ENCODE measurements at regions not wholly inside any gene's neighbourhood (a gene's known extent, or its start where the extent isn't known, plus 50 kb on each side); places are given as distances from the start of the nearest gene placed in this dataset.

DNA sequence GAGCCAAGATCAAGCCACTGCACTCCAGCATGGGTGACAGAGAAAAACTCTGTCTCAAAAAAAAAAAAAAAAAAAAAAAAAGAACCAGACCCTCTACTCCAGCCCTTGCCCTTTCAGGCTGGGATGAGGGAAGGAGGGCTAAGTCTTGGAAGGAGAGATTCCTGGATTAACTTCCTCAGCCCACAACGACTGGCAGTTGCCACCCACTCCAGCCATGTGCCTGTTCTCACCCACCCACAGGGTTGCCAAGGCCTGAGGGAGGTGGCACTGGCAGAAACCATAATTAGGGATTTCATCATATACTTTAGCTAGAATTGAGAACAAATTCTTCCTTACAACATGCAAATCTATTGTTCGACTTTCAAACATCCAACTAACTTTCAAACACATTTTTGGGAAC is 87.8 kb upstream of the SLC30A5 start:
- POLR2A ChIA-PET = no interaction called here
- Histone ChIP-seq H3K9ac (no peak overlapping the region), H3K9me3 (no peaks in the 10 kb centered on the region), H3K9me2 (no peaks in the 10 kb centered on the region), H3K27me3 (ENCODE audit: insufficient read depth) (no peaks in the 10 kb centered on the region), H3K4me1 (ENCODE audit: control insufficient read depth in 1 of 2, insufficient read depth in 2 of 2, low read depth in 1 of 2, low read length in 1 of 2) (peaks cover 0 to 20% of the 10 kb centered on the region in 2 experiments; a peak in 1 of 4 replicates), H3K36me3 (replicated peaks in 1 of 2; ENCODE audit: control insufficient read depth in 1 of 2, insufficient read depth in 2 of 2, low read length in 1 of 2) (no peaks in the 10 kb centered on the region), H2AFZ (ENCODE audit: low read depth) (no peak overlapping the region), H3K27ac (ENCODE audit: low read depth in 2 of 2, low read length in 1 of 2) (peak overlapping the region in 1 of 2 experiments; percentile 93; a peak in 2 of 4 replicates), H3K4me2 (no peak overlapping the region), H3K79me2 (ENCODE audit: insufficient read depth) (no peaks in the 10 kb centered on the region), H4K20me1 (ENCODE audit: insufficient read depth) (no peaks in the 10 kb centered on the region), H3K4me3 (ENCODE audit: low read depth in 2 of 2, low read length in 1 of 2) (no peak overlapping the region), H3F3A (replicated peaks; ENCODE audit: insufficient read depth) (peaks cover 3% of the 10 kb centered on the region)
- DNase-seq = no peak
- CTCF ChIA-PET = interaction anchor here (0.7 to 4.8 kb wide), 8 partner anchors 11 to 738 kb away, joined by 3 to 43 read pairs (median 6); partner anchors contain the start of gene SLC30A5
- 30% methylated on average over 2 of the region's 2 CpGs for WGBS (ENCODE audit: low lambda C conversion rate)
- TF ChIP-seq MXI1 (IDR thresholded peaks at IDR 0.05; ENCODE audit: low read depth, low read length) = no peak
- TF ChIP-seq, protein P1, sequence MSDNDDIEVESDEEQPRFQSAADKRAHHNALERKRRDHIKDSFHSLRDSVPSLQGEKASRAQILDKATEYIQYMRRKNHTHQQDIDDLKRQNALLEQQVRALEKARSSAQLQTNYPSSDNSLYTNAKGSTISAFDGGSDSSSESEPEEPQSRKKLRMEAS (IDR thresholded peaks at IDR 0.05; ENCODE audit: low read depth) = no peak
- TF ChIP-seq, protein P2, sequence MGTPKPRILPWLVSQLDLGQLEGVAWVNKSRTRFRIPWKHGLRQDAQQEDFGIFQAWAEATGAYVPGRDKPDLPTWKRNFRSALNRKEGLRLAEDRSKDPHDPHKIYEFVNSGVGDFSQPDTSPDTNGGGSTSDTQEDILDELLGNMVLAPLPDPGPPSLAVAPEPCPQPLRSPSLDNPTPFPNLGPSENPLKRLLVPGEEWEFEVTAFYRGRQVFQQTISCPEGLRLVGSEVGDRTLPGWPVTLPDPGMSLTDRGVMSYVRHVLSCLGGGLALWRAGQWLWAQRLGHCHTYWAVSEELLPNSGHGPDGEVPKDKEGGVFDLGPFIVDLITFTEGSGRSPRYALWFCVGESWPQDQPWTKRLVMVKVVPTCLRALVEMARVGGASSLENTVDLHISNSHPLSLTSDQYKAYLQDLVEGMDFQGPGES (IDR thresholded peaks at IDR 0.05; ENCODE audit: low read depth, low read length) = no peak
- no peak for TF ChIP-seq RXRA (IDR thresholded peaks at IDR 0.05; ENCODE audit: borderline replicate concordance, low read depth)
- TF ChIP-seq RAD21 (IDR thresholded peaks at IDR 0.05; ENCODE audit: low read length) = no peak
- TF ChIP-seq FOSL2 (IDR thresholded peaks at IDR 0.05; ENCODE audit: borderline replicate concordance, low read depth) = no peak
- no peak for TF ChIP-seq YY1 (IDR thresholded peaks at IDR 0.05; ENCODE audit: low read depth)

DNA sequence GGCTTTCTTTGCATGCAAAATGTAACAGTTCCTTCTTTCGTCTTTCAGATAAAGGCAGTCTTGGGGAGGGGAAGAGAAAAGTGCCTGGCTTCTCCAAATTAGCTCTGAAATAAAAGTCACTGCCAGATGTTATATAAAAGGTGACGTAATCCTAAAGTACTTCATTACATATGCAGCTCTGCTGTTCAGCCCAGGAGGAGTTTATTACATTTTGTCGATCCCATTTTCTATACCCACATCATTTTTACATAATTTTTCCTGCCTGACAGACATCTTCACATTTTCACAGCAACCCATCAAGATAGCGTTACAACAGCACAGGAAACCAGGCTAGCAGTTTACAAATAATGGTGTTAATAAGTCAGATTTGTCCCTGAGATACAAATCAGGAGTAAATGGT is 86.7 kb upstream of the SLC30A5 start:
- Histone ChIP-seq H3K4me2 (no peak overlapping the region), H3K27me3 (ENCODE audit: insufficient read depth) (no peaks in the 10 kb centered on the region), H3K4me1 (ENCODE audit: control insufficient read depth in 1 of 2, insufficient read depth in 2 of 2, low read depth in 1 of 2, low read length in 1 of 2) (peaks cover 0 to 11% of the 10 kb centered on the region in 2 experiments; a peak in 1 of 4 replicates), H3K36me3 (replicated peaks in 1 of 2; ENCODE audit: control insufficient read depth in 1 of 2, insufficient read depth in 2 of 2, low read length in 1 of 2) (no peaks in the 10 kb centered on the region), H3K4me3 (ENCODE audit: low read depth in 2 of 2, low read length in 1 of 2) (no peak overlapping the region), H3K9me2 (no peaks in the 10 kb centered on the region), H3K27ac (ENCODE audit: low read depth in 2 of 2, low read length in 1 of 2) (peak overlapping the region in 1 of 2 experiments; percentile 93; a peak in 2 of 4 replicates), H3F3A (replicated peaks; ENCODE audit: insufficient read depth) (peaks cover 3% of the 10 kb centered on the region), H3K9ac (no peak overlapping the region), H3K9me3 (no peaks in the 10 kb centered on the region), H4K20me1 (ENCODE audit: insufficient read depth) (no peaks in the 10 kb centered on the region), H3K79me2 (ENCODE audit: insufficient read depth) (no peaks in the 10 kb centered on the region), H2AFZ (ENCODE audit: low read depth) (no peak overlapping the region)
- ChIA-PET CTCF (interaction anchor here (0.6 to 6.7 kb wide), 27 partner anchors 11 to 1454 kb away, joined by 3 to 55 read pairs (median 4); no protein-coding TSS in a partner anchor), POLR2A (interaction anchor here (0.6 to 1.2 kb wide), 4 partner anchors 691 to 721 kb away, joined by 3 to 5 read pairs (median 4); no protein-coding TSS in a partner anchor)
- DNase-seq = peak; percentile 49
- peak; percentile 88 for TF ChIP-seq GATA2 (CRISPR knock-in tag; IDR thresholded peaks at IDR 0.05)
- TF ChIP-seq SMC3 (IDR thresholded peaks at IDR 0.05; ENCODE audit: low read depth, low read length) = no peak
- TF ChIP-seq TAF1 (IDR thresholded peaks at IDR 0.05; ENCODE audit: borderline replicate concordance, low read depth, low read length) = no peak
- TF ChIP-seq FOSL2 (IDR thresholded peaks at IDR 0.05; ENCODE audit: borderline replicate concordance, low read depth) = no peak
- no peak for TF ChIP-seq NFIC (IDR thresholded peaks at IDR 0.05; ENCODE audit: borderline replicate concordance)
- TF ChIP-seq, protein P1 (IDR thresholded peaks at IDR 0.05; ENCODE audit: low read depth) = no peak
- TF ChIP-seq, protein P3, sequence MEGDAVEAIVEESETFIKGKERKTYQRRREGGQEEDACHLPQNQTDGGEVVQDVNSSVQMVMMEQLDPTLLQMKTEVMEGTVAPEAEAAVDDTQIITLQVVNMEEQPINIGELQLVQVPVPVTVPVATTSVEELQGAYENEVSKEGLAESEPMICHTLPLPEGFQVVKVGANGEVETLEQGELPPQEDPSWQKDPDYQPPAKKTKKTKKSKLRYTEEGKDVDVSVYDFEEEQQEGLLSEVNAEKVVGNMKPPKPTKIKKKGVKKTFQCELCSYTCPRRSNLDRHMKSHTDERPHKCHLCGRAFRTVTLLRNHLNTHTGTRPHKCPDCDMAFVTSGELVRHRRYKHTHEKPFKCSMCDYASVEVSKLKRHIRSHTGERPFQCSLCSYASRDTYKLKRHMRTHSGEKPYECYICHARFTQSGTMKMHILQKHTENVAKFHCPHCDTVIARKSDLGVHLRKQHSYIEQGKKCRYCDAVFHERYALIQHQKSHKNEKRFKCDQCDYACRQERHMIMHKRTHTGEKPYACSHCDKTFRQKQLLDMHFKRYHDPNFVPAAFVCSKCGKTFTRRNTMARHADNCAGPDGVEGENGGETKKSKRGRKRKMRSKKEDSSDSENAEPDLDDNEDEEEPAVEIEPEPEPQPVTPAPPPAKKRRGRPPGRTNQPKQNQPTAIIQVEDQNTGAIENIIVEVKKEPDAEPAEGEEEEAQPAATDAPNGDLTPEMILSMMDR (IDR thresholded peaks at IDR 0.05) = no peak
- TF ChIP-seq EP300 (IDR thresholded peaks at IDR 0.05; ENCODE audit: borderline replicate concordance in 1 of 2, low read depth in 1 of 2, low read length in 1 of 2) = peak in 1 of 2 experiments; percentile 66; a peak in 1 of 4 replicates
- no peak for TF ChIP-seq MEF2A (IDR thresholded peaks at IDR 0.05; ENCODE audit: borderline replicate concordance, low read depth)
- peak; percentile 20; the same call in 1 of the 2 replicates for TF ChIP-seq RAD21 (IDR thresholded peaks at IDR 0.05; ENCODE audit: low read length)
- TF ChIP-seq RFX5 (IDR thresholded peaks at IDR 0.05; ENCODE audit: low read length) = peak; percentile 34; the same call in 1 of the 2 replicates
- no peak for TF ChIP-seq TCF12 (IDR thresholded peaks at IDR 0.05)
- TF ChIP-seq YY1 (IDR thresholded peaks at IDR 0.05; ENCODE audit: low read depth) = no peak
- WGBS (ENCODE audit: low lambda C conversion rate) = 20% methylated on average over 4 of the region's 4 CpGs
